Mesodermal cell (in vitro differentiated cells): ENCODE measurements at regions not wholly inside any gene's neighbourhood (a gene's known extent, or its start where the extent isn't known, plus 50 kb on each side); places are given as distances from the start of the nearest gene placed in this dataset.

Source experiments
- H3K27ac ChIP-seq: 2 replicates; pipeline ENCODE4 v1.7.0; 2013; ENCODE audit warnings: mild to moderate bottlenecking, low read depth, low read length, moderate library complexity; ENCODE audit not compliant: severe bottlenecking
- H3K36me3 ChIP-seq: 2 replicates; pipeline ENCODE4 v1.7.1; 2013; ENCODE audit warnings: mild to moderate bottlenecking, low read length, moderate library complexity; ENCODE audit not compliant: control insufficient read depth, insufficient read depth
- H3K4me1 ChIP-seq: one replicate; pipeline ENCODE4 v1.7.1; 2013; ENCODE audit warnings: mild to moderate bottlenecking, low read length; ENCODE audit not compliant: insufficient read depth, control insufficient read depth, poor library complexity, severe bottlenecking
- H3K4me3 ChIP-seq: 2 replicates; pipeline ENCODE4 v1.7.0; 2013; ENCODE audit warnings: low read length, control low read depth, mild to moderate bottlenecking; ENCODE audit not compliant: insufficient read depth, poor library complexity, severe bottlenecking; ENCODE audit errors: extremely low read depth
- H3K9me3 ChIP-seq: 2 replicates; pipeline ENCODE4 v1.7.1; 2013; ENCODE audit warnings: mild to moderate bottlenecking, low read length, moderate library complexity; ENCODE audit not compliant: control insufficient read depth
- WGBS, 2 experiments: methylation state at CpG; one replicate each; pipeline ENCODE4 v1.1.5; 2013; ENCODE audit warnings: missing lambda C conversion rate in 2 of 2; ENCODE audit not compliant: insufficient coverage in 2 of 2; 5-methylcytosine and 5-hydroxymethylcytosine counted together

GRCh38 chr5:89901346-89901745 lies 508.2 kb downstream of the CETN3 start:
- WGBS, 2 experiments: 83% methylated on average over 1 of the region's 1 CpG; no CpG with 5 or more reads in 1 of the 2 experiments
- H3K4me1 ChIP-seq: no peaks in the 10 kb centered on the region
- no peaks in the 10 kb centered on the region for H3K36me3 ChIP-seq
- H3K27ac ChIP-seq: no peak overlapping the region
- no peaks in the 10 kb centered on the region for H3K9me3 ChIP-seq
- no peak overlapping the region for H3K4me3 ChIP-seq

GRCh38 chr5:89900346-89900745 lies 509.2 kb downstream of the CETN3 start:
- Histone ChIP-seq H3K27ac (no peak overlapping the region), H3K9me3 (peaks cover 5% of the 10 kb centered on the region), H3K4me3 (no peak overlapping the region), H3K4me1 (no peaks in the 10 kb centered on the region), H3K36me3 (no peaks in the 10 kb centered on the region)
- no CpG with 5 or more reads among the region's 1 CpG for WGBS, 2 experiments

- Histone ChIP-seq H3K4me1 (no peaks in the 10 kb centered on the region), H3K36me3 (no peaks in the 10 kb centered on the region), H3K27ac (no peak overlapping the region), H3K4me3 (no peak overlapping the region), H3K9me3 (peaks cover 5% of the 10 kb centered on the region)
Measured at GRCh38 chr5:89899559-89899958, 510.0 kb downstream of the CETN3 start.

GRCh38 chr5:89893546-89893945 lies 516.0 kb downstream of the CETN3 start:
- WGBS, 2 experiments: 80% methylated on average over 1 of the region's 2 CpGs; no CpG with 5 or more reads in 1 of the 2 experiments
- no peaks in the 10 kb centered on the region for H3K4me1 ChIP-seq
- H3K27ac ChIP-seq: no peak overlapping the region
- H3K36me3 ChIP-seq: no peaks in the 10 kb centered on the region
- peaks cover 12% of the 10 kb centered on the region for H3K9me3 ChIP-seq
- no peak overlapping the region for H3K4me3 ChIP-seq

GRCh38 chr5:89885670-89886069 lies 523.9 kb downstream of the CETN3 start:
- Histone ChIP-seq H3K4me1 (no peaks in the 10 kb centered on the region), H3K27ac (no peak overlapping the region), H3K36me3 (no peaks in the 10 kb centered on the region), H3K9me3 (no peaks in the 10 kb centered on the region), H3K4me3 (no peak overlapping the region)

GRCh38 chr5:89883967-89884366 lies 525.6 kb downstream of the CETN3 start:
- H3K4me3 ChIP-seq: no peak overlapping the region
- H3K36me3 ChIP-seq: no peaks in the 10 kb centered on the region
- H3K4me1 ChIP-seq: no peaks in the 10 kb centered on the region
- no peaks in the 10 kb centered on the region for H3K9me3 ChIP-seq
- no peak overlapping the region for H3K27ac ChIP-seq

GRCh38 chr5:89878140-89879132 lies 531.1 kb downstream of the CETN3 start:
- WGBS, 2 experiments: 79 to 97% methylated on average over 5 of the region's 9 CpGs

GRCh38 chr5:89871906-89872305 lies 537.6 kb downstream of the CETN3 start:
- H3K9me3 ChIP-seq: no peaks in the 10 kb centered on the region
- no peak overlapping the region for H3K27ac ChIP-seq
- H3K4me1 ChIP-seq: no peaks in the 10 kb centered on the region
- no peaks in the 10 kb centered on the region for H3K36me3 ChIP-seq
- H3K4me3 ChIP-seq: no peak overlapping the region
- 57 to 82% methylated on average over 1 of the region's 2 CpGs for WGBS, 2 experiments

More at GRCh38 chr5:89878140-89879132, 531.1 kb downstream of the CETN3 start:
- H3K9me3 ChIP-seq: no peaks in the 10 kb centered on the region
- H3K27ac ChIP-seq: no peak overlapping the region
- peaks cover 5% of the 10 kb centered on the region for H3K4me1 ChIP-seq
- no peaks in the 10 kb centered on the region for H3K36me3 ChIP-seq
- no peak overlapping the region for H3K4me3 ChIP-seq

- Histone ChIP-seq H3K4me3 (no peak overlapping the region), H3K4me1 (no peaks in the 10 kb centered on the region), H3K9me3 (no peaks in the 10 kb centered on the region), H3K27ac (no peak overlapping the region), H3K36me3 (no peaks in the 10 kb centered on the region)
- WGBS, 2 experiments: 79% methylated on average over 2 of the region's 2 CpGs; no CpG with 5 or more reads in 1 of the 2 experiments
Measured at GRCh38 chr5:89869346-89869745, 540.2 kb downstream of the CETN3 start.

- Histone ChIP-seq H3K9me3 (no peaks in the 10 kb centered on the region), H3K4me3 (no peak overlapping the region), H3K36me3 (no peaks in the 10 kb centered on the region), H3K27ac (no peak overlapping the region), H3K4me1 (no peaks in the 10 kb centered on the region)
- WGBS, 2 experiments: 94 to 100% methylated on average over 3 of the region's 3 CpGs
Measured at GRCh38 chr5:89866410-89866809, 543.1 kb downstream of the CETN3 start.

GRCh38 chr5:89864941-89865340 lies 544.6 kb downstream of the CETN3 start:
- Histone ChIP-seq H3K27ac (no peak overlapping the region), H3K4me3 (no peak overlapping the region), H3K36me3 (no peaks in the 10 kb centered on the region), H3K9me3 (no peaks in the 10 kb centered on the region), H3K4me1 (no peaks in the 10 kb centered on the region)
- no CpG with 5 or more reads among the region's 1 CpG for WGBS, 2 experiments
